Caki2 (cell line): ENCODE measurements at regions not wholly inside any gene's neighbourhood (a gene's known extent, or its start where the extent isn't known, plus 50 kb on each side); places are given as distances from the start of the nearest gene placed in this dataset.

Experiments
- DNase-seq: peaks from one replicate; pipeline ENCODE4 v3.0.0-alpha.2; 2015; ENCODE audit warnings: low read depth
- in situ Hi-C: cut with HindIII; loops from 2 replicates; pipeline ENCODE4 v1.10.0; 2016; ENCODE audit warnings: low sequenced_read_pairs, low pct_unique_long_range_greater_than_20kb, mixed read lengths

- DNase-seq, result no peak
- in situ Hi-C loops, result no loop called here
These were observed 551.2 kb downstream of the RNF144A start for GRCh38 chr2:7468448-7468828.

GRCh38 chr2:7468955-7469354 is 551.7 kb downstream of the RNF144A start:
- no peak for DNase-seq
- in situ Hi-C loops, result no loop called here

- in situ Hi-C loops, result no loop called here
- no peak for DNase-seq
These were observed 554.0 kb downstream of the RNF144A start for GRCh38 chr2:7471185-7471584.

GRCh38 chr2:7472465-7472864 is 555.3 kb downstream of the RNF144A start:
- in situ Hi-C loops, result no loop called here
- DNase-seq, result no peak

GRCh38 chr2:7473135-7473771 is 556.0 kb downstream of the RNF144A start:
- in situ Hi-C loops, result no loop called here
- no peak for DNase-seq

GRCh38 chr2:7476371-7476770 is 559.2 kb downstream of the RNF144A start:
- no peak for DNase-seq
- in situ Hi-C loops, result no loop called here

- in situ Hi-C loops, result no loop called here
- no peak for DNase-seq
These were observed 562.4 kb downstream of the RNF144A start for GRCh38 chr2:7479603-7480002.

GRCh38 chr2:7480431-7480830 is 563.2 kb downstream of the RNF144A start:
- no peak for DNase-seq
- in situ Hi-C loops, result no loop called here

- DNase-seq, result no peak
- in situ Hi-C loops, result no loop called here
These were observed 573.5 kb downstream of the RNF144A start for GRCh38 chr2:7490672-7491071.

GRCh38 chr2:7492719-7493118 is 575.5 kb downstream of the RNF144A start:
- in situ Hi-C loops, result no loop called here
- DNase-seq, result no peak

GRCh38 chr2:7497178-7497577 is 580.0 kb downstream of the RNF144A start:
- DNase-seq, result no peak
- in situ Hi-C loops, result no loop called here

- DNase-seq, result no peak
- in situ Hi-C loops, result no loop called here
These were observed 581.8 kb downstream of the RNF144A start for GRCh38 chr2:7499018-7499417.

GRCh38 chr2:7502336-7502735 is 585.1 kb downstream of the RNF144A start:
- DNase-seq, result no peak
- in situ Hi-C loops, result no loop called here

- no peak for DNase-seq
- in situ Hi-C loops, result no loop called here
These were observed 591.2 kb downstream of the RNF144A start for GRCh38 chr2:7508296-7508943.

GRCh38 chr2:7510353-7510752 is 593.1 kb downstream of the RNF144A start:
- in situ Hi-C loops, result no loop called here

GRCh38 chr2:7513834-7514233 is 596.6 kb downstream of the RNF144A start:
- DNase-seq, result no peak
- in situ Hi-C loops, result no loop called here

More at GRCh38 chr2:7510353-7510752, 593.1 kb downstream of the RNF144A start:
- DNase-seq, result no peak

GRCh38 chr2:7515327-7515726 is 598.1 kb downstream of the RNF144A start:
- in situ Hi-C loops, result no loop called here

GRCh38 chr2:7516484-7517063 is 599.4 kb downstream of the RNF144A start:
- in situ Hi-C loops, result no loop called here

More at GRCh38 chr2:7515327-7515726, 598.1 kb downstream of the RNF144A start:
- no peak for DNase-seq

GRCh38 chr2:7517088-7517487 is 599.9 kb downstream of the RNF144A start:
- in situ Hi-C loops, result no loop called here
- no peak for DNase-seq

More at GRCh38 chr2:7516484-7517063, 599.4 kb downstream of the RNF144A start:
- DNase-seq, result no peak

- DNase-seq, result no peak
- in situ Hi-C loops, result no loop called here
These were observed 600.6 kb downstream of the RNF144A start for GRCh38 chr2:7517851-7518250.
